Testis (tissue), 2 donors: ENCODE measurements at regions not wholly inside any gene's neighbourhood (a gene's known extent, or its start where the extent isn't known, plus 50 kb on each side); places are given as distances from the start of the nearest gene placed in this dataset.

Experiments
- POLR2A ChIP-seq: fragments of 450-650 bp; IDR thresholded peaks from one replicate; pipeline ENCODE4 v1.6.1; 2017; ENCODE audit warnings: antibody characterized with exemption, mild to moderate bottlenecking, moderate library complexity
- TF ChIP-seq, protein P1 (sequence below), 3 experiments: fragments of 450-650 bp in 2 of 3; fragments of 200-600 bp in 1 of 3; sonication (generic) in 1 of 3; IDR thresholded peaks; one replicate each; pipeline ENCODE4 v1.5.1; 2016 to 2019; ENCODE audit warnings: antibody characterized with exemption in 3 of 3, mild to moderate bottlenecking in 2 of 3, moderate library complexity in 1 of 3

DNA sequence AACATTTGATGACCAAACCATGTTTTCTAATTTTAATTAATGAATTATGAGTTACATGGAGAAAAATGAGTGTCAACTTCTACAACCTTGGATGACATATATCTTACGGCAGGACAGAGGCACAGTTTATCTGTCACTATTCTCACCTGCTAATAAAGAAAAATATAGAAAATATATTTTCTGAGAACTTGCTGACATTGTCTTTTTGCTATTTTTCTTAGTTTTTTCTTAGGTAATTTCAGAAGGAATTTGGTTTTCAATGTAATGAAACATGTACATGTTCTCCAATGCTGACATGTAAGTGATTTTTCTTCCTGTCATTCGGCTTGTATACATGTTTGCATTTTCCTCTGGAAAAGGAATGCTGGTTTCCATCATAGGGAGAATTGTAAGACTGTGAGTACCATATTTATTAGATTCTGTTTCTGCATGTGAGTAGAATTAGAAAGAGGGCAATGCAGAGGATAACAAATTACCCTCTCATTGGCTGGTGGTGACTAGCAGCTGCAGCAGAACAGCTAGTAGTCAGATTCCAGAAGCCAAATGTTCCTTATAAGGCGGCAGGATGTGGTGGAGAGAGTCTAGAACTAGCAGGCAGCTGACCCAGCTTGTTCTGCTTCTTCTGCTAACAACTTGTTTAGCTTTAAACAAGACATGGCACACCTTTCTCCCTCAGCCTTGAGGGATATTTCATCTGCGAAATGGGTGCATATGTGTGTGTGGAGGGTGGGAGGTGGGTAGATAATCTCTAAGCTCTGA lies 132.8 kb upstream of the SPACA1 start:
- TF ChIP-seq, protein P1, sequence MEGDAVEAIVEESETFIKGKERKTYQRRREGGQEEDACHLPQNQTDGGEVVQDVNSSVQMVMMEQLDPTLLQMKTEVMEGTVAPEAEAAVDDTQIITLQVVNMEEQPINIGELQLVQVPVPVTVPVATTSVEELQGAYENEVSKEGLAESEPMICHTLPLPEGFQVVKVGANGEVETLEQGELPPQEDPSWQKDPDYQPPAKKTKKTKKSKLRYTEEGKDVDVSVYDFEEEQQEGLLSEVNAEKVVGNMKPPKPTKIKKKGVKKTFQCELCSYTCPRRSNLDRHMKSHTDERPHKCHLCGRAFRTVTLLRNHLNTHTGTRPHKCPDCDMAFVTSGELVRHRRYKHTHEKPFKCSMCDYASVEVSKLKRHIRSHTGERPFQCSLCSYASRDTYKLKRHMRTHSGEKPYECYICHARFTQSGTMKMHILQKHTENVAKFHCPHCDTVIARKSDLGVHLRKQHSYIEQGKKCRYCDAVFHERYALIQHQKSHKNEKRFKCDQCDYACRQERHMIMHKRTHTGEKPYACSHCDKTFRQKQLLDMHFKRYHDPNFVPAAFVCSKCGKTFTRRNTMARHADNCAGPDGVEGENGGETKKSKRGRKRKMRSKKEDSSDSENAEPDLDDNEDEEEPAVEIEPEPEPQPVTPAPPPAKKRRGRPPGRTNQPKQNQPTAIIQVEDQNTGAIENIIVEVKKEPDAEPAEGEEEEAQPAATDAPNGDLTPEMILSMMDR (IDR thresholded peaks at IDR 0.05) = no peak
- no peak for TF ChIP-seq POLR2A
